ENCODE measurements at regions not wholly inside any gene's neighbourhood (a gene's known extent, or its start where the extent isn't known, plus 50 kb on each side); places are given as distances from the start of the nearest gene placed in this dataset.

DNA sequence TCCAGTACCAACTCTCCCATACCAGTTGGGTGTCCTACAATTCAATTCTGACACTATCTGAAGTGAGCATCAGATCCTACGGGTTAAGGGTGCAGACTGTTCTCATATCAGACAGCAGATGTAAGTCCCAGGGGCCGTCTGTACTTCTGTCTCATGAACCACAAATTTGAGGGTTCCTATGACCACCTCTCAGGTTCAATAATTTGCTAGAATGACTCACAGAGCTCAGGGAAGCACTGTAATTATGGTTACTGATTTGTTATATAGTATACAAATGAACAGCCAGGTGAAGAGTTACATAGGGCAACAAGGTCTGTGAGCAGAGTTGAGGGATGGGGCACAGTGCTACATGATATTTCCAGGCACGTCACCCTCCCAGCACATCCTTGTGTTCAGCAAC is 499.1 kb downstream of the DMAC1 start:
- DNase-seq (ENCODE audit: low read depth), result no peak

DNA sequence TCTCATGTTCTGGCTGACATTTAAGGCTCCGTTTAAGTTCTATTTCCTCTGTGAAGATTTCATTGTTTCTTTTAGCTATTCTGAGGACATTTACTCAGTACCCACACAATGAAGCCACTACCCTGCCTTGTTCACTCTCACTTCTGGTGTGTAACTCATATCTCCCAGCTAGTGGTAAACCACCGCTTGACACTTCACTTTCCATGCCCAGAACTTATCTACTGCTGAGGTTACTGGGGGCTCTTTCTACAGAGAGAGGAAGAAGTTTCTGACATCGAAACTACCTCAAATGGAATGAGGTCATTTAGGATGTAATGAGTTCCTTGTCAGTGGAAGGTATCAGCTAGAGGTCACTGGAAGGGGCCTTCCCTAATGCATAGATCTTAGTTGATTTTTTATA is 501.5 kb downstream of the DMAC1 start:
- no peak for DNase-seq (ENCODE audit: low read depth)

DNA sequence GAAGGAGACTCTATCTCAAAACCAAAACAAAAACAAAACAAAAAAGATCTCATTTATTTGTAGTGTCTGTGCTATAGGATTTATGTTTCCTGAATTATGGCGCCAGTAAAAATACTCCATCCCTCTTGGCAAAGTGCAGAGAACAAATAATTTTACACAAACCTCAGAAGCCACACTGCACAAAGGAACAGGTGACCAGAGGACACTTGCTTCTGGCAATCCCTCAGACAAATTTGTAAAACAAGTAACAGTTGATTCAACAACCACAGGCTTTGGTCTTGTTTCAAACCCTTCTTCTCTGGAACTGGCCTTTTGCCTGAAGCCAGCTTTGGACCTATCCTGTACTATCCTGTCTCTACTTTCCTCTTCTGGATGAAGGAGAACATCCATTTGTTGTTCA is 502.1 kb downstream of the DMAC1 start:
- DNase-seq (ENCODE audit: low read depth), result no peak

DNA sequence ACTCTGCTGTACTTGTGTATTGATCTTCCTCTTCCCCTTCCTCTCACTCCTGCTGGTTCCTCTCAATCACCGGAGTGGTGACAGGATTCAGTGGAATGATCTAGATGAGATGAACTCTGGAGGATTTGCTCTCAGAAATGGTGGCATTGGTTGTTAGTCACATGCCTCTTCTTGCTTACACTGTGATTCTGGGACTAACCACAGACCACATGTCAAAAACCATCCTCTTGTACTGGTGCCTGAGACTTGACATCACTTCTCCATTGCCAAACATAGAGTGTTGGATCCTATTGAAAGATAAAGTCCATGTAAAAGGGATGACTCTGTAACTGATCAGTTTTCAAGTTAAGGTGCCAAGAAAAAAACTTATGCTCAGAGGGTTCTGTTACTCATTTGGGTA is 506.5 kb downstream of the DMAC1 start:
- no peak for DNase-seq (ENCODE audit: low read depth)

DNA sequence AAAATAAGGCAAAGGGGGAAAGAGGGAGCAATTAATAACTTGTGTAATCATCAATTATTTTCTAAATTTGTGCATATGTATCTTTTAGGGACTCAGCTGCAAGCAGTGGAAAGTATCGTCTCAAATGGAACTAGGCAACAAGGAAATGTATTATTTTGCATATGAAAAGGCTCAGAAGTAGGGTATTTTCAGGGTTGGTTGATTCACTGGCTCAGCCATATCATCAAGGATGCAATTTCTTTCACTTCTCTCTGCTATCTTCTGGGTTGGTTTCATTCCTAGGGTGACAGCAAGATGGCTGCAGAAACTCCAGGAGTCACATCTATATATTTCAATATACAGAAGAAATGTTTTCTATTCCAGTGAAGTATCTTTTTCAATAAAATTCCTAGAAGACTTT is 509.8 kb downstream of the DMAC1 start:
- no peak for DNase-seq (ENCODE audit: low read depth)

DNA sequence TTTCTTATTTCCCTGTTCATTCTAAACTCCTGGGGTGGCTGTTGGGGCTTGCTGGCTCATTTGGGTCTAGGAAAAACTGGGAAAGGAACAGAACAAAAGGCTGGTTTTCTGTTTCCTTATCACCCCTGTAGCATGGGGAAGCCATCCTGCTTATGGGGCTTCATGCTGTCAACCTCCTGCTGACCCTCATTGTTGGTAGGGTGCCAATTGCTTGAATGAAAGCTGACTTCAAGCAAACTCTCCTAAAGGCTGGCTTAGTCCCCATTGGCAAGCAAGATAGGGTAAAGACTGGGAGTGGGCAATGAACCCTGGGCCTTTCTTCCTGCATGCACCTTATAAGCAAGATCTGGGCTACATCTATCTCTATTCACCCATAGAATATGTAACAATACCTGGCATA is 511.6 kb downstream of the DMAC1 start:
- DNase-seq (ENCODE audit: low read depth), result no peak

DNA sequence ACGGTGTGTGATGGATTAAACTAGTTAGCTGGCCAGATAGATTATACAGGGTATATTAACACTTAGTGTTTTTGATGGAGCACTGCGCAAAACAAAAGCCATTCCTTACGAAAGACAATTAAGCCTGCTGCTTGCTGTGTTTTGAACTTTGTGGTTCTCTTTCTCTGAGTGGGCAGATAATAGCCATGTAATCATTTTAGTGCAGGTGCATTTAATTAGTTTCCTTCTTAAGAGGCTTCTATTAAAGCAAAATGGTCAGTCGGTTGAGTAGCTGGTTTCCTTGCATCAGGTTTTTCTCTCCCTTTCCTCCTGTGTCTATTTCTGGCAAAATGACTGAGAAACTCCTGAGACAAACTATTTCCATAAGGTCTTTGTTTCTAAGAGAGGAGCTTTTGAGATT is 512.5 kb downstream of the DMAC1 start:
- DNase-seq (ENCODE audit: low read depth), result no peak

DNA sequence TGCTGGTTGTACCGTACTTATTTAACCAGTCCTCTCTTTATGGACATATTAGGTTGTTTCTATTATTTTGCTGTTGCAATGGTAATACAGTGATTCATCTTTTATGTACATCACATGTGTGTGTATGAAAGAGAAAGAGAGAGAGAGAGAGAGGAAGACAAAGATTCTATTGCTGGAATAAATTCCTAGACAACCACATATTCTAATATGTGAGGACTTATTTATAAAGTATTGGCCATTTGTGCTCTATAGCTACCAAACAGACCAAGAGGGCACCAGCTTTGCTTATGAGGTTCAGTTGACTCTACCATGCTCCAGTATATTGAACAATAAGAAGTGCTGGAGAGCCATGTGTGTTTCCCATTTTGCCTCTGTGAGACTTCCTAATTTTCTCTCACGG is 513.5 kb downstream of the DMAC1 start:
- no peak for DNase-seq (ENCODE audit: low read depth)

DNA sequence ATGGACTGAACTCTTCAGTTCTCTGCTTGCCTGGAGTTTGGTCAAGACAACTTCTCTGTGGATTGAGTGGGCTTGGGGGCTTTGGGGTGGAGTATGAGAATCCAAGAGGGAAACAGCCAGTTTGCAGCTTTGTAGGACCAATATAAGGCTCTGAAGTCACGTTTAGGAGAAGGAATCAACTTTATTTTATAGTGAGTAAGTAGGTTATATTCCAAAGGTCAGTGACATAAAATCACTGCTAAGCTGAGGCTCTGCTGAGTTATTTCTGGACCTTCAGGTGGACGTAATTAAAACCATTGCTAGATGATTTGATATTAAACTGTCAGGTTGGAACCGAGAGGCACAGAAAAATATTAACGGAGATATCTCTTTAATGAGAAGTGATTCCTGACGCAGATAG is 514.4 kb downstream of the DMAC1 start:
- no peak for DNase-seq (ENCODE audit: low read depth)

DNA sequence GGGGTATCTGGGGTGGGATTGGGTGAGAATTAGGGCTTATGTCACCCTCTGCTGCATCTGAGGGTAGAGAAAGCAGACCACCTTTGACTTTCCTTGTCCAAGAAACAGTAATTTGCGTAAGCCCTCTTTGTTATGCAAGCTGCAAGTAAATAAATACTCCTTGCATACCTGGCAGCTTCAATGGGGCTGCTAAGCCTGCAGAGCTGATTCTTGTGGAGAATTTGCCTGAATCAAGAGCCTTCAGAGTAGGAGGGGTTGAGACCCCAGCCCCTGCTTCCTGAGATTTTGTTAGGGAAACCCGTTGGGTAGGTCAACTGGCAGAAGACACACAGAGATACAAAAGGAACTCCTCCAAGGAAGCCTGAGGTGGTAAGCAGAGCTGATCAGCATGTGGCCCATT is 515.1 kb downstream of the DMAC1 start:
- DNase-seq (ENCODE audit: low read depth), result no peak

DNA sequence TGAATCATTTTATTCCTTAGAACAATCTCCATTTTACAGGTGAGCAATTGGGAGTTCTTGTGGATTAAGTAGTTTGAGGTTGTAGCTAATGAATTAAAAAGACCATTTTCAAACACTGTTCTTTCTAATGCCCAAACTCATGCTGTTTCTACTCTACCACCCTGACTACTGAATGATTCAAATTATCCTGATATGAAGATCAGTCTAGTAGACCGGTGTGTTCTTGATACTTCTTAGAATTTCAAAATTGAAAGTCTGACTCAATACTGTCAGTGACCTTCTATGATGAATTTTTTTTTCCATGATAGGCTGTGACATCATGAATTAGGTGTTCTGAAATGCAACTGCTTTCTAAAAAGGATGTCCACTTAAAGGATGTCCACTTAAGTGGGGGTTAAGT is 515.5 kb downstream of the DMAC1 start:
- no peak for DNase-seq (ENCODE audit: low read depth)

DNA sequence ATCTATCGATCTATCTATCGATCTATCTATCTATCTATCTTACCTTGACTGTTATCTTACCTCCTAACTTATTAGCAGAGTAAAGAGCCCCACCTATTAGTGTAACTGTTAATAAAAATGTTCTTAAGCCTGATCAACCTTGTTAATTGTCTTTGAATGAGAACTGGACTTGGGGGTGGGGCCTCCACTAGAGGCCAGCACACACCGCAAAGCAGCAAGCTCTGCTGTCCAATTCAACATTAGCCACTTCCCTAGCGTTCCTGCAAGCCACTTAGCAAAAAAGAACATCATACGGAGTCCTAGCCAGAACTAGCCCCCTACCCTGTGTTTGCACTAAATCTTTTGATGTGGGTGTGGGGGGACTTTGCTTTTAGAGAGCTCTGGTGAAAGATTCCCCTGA is 515.8 kb downstream of the KDM4C start:
- DNase-seq (ENCODE audit: low read depth), result no peak

DNA sequence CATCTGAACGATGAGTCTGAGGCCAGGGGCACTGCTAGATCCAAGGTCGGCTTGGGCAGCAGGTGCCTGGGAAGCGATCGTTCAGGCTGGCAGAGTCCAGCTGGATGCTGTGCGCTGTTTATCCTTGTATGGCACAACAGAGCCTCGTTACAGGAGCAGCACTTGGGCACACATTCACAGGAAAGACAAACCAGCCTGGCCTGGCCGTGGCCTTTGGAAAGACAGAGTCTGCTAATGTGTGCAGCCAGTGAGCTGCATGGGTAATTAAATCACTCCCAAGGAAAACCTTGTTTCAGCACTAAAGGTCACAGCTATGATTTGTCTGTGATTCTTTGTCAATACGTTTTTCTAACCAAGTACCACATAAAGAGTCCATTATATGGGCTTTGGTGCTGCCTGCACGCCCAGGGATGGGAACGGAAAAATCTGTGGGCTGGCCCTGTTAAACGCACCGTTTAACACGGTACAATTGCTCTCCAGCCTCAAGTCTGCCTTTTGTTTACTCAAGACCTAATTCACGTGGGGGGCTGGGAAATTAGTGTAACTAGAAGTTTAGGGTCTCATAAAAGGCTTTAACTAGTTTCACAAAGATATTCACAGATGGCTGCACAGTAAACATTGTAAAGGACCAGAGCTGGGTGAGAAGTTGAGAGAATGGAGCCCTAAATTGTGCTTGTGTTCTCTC is 509.3 kb downstream of the KDM4C start:
- DNase-seq (ENCODE audit: low read depth), result no peak

DNA sequence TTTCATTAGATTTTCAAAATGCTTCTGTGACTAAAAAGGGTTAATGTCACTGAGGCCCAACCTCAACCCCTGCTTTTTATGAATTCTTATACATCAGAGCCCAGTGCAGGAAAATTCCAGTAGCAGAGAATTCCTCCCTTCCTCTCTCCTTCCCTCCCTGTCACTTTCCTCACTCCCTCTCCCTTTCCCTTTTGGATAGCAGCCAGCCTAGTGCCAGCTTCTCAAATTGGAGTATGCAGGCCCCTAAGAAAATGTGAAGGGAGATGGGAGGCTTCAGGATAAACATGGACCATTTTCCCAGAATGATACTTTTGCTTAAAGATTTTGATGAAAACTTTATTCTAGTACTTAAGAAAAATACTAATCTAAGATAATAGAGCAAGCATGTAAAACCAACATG is 507.4 kb downstream of the KDM4C start:
- DNase-seq (ENCODE audit: low read depth), result no peak

DNA sequence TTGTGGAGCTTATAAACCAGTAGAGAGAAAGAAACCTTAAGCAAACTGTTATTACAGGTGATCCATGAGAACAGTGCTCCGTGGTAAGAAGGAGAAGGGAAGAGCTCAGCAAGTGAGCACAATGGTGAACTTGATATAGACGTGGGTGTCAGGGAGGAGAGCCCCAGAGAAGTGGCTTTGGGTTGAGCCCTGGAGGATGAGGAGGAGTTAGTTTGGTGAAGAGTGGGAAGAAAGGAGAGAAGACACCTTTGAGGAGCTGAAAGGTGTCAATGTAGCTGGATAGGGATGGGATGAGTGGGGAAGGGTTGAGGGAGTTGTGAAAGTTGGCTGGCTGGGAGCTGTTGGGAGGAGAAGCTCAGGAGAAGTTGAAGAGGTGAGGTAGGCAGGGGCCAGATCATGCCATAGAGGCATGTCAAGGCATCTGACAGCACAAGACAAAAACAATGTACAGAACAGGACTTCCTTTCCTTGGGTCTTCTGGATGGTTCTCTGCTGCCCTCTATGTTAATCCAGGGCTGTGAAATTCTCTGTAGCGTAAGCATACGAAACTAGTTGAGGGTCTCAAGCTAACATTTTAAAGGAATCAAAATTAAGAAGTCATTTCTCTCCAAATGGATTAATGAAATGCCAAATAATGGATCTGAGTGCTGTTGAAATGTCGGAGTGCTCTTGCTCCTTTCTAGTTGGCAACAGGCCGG is 501.9 kb downstream of the KDM4C start:
- DNase-seq (ENCODE audit: low read depth), result no peak

DNA sequence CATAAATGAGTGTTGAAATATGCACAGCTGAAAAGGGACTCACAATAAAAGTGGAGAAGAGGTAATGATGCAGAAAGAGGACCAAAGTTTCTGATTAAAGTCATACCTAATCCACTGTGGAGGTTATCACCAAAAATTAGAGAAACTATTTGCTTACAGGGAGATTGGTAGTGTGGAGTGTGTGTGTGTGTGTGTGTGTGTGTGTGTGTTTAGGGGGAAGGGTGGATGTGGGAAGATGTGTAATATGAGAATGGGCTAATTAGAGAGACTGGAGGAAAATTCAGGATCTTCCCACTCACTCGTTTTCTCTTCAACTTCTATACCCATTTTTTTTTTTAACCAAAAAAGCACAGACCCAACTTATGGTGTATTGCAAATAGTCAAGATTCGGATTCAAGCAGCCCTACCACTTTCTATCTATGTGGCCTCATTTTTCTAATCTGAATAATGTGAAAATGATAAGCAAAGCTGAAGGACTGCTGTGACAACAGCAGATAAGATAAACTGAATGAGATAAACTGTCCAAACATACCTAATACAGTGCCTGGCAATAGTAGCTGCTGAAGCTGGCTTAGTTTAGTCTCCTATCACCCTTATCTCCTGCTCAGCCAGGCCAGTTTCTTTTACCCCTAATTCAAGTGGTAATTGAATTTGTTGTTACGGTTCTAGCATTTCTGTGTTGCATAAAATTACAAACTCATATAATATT is 501.1 kb downstream of the KDM4C start:
- no peak for DNase-seq (ENCODE audit: low read depth)

DNA sequence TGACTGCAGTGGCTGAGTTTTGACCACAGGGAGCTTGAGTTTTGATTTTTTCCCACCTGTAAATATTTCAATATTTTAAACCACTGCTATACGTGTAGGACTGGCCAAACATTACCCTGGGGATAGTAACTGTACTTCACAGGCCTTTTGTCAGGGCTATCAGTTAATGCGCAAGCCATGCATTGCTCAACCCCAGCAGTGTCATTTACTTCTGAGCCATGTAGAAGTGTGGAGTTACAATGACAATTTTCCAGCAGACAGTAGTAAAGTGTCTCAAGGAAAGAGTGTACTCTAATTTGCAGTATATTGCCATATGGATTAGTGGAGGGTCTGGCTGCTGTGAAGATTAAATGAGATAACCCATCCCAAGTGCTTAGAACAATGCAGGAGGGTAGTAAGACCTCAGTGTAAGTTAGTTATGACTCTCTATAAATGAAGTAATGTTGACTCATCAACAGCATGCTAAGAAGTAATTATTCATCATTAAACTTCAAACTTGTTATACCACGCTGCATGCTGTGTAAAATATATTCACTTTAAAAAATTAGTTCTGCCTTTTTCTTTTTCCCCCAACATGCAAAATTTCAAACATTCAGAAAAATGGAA is 489.2 kb downstream of the KDM4C start:
- no peak for DNase-seq (ENCODE audit: low read depth)

DNA sequence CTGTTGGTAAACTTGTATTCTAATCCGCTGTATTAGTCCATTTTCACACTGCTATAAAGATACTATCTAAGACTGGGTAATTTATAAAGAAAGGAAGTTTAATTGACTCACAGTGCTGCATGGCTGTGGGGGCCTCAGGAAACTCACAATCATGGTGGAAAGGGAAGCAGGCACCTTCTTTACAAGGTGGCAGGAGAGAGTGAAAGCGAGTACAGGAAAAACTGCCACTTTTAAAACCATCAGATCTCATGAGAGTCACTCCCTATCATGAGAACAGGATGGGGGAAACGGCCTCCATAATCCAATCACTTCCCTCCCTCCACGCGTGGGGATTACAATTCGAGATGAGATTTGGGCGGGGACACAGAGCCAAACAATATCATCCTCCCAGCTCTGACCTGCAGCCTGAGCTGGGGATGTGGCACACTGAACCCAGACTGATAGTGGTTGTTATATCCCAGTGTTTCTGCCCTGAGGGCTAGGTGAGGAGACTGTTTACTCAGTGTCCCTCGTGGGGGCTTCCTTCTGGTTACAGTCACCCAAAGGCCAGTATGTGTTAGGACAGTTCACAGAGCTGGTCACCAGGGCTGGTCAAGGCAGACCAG is 488.3 kb downstream of the KDM4C start:
- DNase-seq (ENCODE audit: low read depth), result no peak

DNA sequence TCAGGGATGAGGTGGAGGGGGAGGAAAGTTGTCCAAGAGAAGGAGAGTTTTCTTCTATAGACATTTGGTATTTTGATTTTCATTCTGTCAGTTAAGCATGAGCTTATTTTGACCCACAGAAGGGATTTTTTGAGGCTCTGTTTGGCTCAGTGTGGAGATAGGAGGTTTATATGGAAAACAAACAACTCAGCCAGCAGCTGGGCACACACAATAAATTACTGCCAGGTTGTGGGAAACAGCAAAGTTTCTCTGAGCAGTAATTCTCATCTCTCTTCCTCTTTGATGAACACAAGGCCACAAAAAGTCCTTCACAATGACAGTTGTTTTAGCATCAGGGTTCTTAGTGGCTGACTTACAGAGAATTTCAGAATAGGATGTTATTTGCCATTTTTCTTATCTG is 486.1 kb downstream of the KDM4C start:
- no peak for DNase-seq (ENCODE audit: low read depth)

DNA sequence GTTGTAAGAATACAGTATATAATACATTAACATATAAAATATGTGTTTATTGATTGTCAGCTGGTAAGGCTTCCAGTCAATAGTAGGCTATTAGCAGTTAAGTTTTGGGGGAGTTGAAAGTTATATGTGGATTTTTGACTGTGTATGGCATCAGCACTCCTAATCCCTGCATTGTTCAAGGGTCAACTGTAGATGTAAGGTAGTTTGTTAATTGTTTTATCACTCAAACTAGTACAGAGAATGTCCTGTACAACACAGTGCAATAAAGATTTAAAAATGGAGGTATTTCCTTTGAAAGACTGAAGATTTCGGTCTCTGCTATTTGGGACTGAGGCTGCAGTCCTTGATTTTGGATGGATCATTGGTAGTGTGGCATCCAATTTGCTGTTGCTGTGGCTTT is 484.4 kb downstream of the KDM4C start:
- no peak for DNase-seq (ENCODE audit: low read depth)

DNA sequence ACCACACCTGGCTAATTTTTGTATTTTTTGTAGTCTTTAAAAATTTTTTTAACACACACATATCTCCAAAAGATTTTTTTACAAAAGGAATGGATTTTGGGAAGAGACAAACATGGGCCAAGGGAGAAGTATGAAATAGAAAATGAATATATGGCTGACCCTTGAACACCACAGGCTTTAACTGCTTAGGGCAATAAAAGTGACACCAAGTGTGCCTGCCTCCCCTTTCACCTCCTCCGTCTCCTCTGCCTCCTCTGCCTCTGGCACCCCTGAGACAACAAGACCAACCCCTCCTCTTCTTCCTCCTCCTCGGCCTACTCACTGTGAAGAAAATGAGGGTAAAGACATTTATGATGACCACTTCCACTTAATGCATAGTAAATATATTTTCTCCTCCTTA is 483.9 kb downstream of the KDM4C start:
- DNase-seq (ENCODE audit: low read depth), result no peak

DNA sequence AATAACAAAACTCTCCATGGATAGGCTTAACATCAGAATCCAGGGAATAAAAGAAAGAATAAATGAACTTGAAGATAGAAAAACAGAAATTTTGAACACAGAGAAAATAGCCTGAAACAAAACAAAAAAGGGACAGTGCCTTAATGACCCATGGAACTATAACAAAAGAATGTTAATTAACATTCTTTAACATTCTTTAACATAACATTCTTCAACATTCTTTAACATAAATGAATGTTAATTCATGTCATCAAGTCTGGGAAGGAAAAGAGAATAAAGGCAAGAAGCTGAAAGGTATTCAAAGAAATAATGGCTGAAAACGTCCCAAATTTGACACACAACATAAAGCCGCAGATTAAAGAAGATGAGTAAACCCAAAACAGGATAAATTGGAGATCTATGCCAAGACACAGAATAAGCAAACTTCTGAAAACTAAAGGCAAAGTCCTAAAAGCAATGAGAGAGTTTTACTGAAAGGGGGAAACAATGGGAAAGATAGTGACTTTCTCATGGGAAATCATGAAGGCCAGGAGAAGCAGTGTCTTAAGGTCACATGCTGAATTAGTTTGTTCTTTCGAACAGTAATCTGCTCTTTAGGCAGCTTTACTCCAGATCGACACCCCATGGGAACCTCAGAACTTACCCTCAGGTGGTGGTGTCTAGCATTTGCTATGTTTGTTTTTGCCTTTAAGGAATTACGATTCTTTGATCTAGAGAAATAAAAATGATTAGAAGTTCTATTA is 483.0 kb downstream of the KDM4C start:
- DNase-seq (ENCODE audit: low read depth), result no peak
